GM19351 (cell line): ENCODE measurements at regions not wholly inside any gene's neighbourhood (a gene's known extent, or its start where the extent isn't known, plus 50 kb on each side); places are given as distances from the start of the nearest gene placed in this dataset.
A peak's percentile ranks its signal among the peaks of the same experiment; 100 is the strongest.
"Not testable (repeated sequence)": the region's sequence is repeated elsewhere in the genome, so short reads cannot be mapped to it uniquely, and the experiment has no call there.

Source experiments
- ATAC-seq: cut with Tn5 transposase; IDR thresholded peaks from one replicate; pipeline ENCODE4 v1.9.1; 2021; ENCODE audit warnings: mild to moderate bottlenecking, moderate library complexity; ENCODE audit not compliant: unreplicated experiment

- ATAC-seq, result not testable (repeated sequence)
Measured at GRCh38 chr1:166602801-166603200, 236.5 kb upstream of the POGK start.

- no peak for ATAC-seq
Measured at GRCh38 chr1:166603296-166603695, 236.0 kb upstream of the POGK start.

GRCh38 chr1:166605137-166605536 lies 234.1 kb upstream of the POGK start:
- ATAC-seq, result no peak

GRCh38 chr1:166612886-166613285 lies 226.4 kb upstream of the POGK start:
- ATAC-seq, result no peak

- ATAC-seq, result no peak
Measured at GRCh38 chr1:166616206-166616605, 223.1 kb upstream of the POGK start.

- ATAC-seq, result no peak
Measured at GRCh38 chr1:166626711-166627110, 212.6 kb upstream of the POGK start.

GRCh38 chr1:166627558-166627957 lies 211.7 kb upstream of the POGK start:
- ATAC-seq, result no peak

GRCh38 chr1:166628259-166628658 lies 211.0 kb upstream of the POGK start:
- no peak for ATAC-seq

GRCh38 chr1:166629946-166630345 lies 209.3 kb upstream of the POGK start:
- ATAC-seq, result no peak

- ATAC-seq, result no peak
Measured at GRCh38 chr1:166630369-166630768, 208.9 kb upstream of the POGK start.

GRCh38 chr1:166638137-166638536 lies 201.1 kb upstream of the POGK start:
- ATAC-seq, result no peak

GRCh38 chr1:166657228-166657627 lies 182.0 kb upstream of the POGK start:
- ATAC-seq, result not testable (repeated sequence)

GRCh38 chr1:166666790-166667189 lies 172.5 kb upstream of the POGK start:
- ATAC-seq, result not testable (repeated sequence)

- not testable (repeated sequence) for ATAC-seq
Measured at GRCh38 chr1:166667600-166667999, 171.7 kb upstream of the POGK start.

GRCh38 chr1:166671627-166672026 lies 167.6 kb upstream of the POGK start:
- no peak for ATAC-seq

GRCh38 chr1:166673722-166674121 lies 165.6 kb upstream of the POGK start:
- ATAC-seq, result no peak

- ATAC-seq, result no peak
Measured at GRCh38 chr1:166675213-166675612, 164.1 kb upstream of the POGK start.

GRCh38 chr1:166676981-166677380 lies 162.3 kb upstream of the POGK start:
- ATAC-seq, result peak; percentile 44

GRCh38 chr1:166679369-166679768 lies 159.9 kb upstream of the POGK start:
- no peak for ATAC-seq

- ATAC-seq, result no peak
Measured at GRCh38 chr1:166682588-166682987, 156.7 kb upstream of the POGK start.

GRCh38 chr1:166684669-166685068 lies 154.6 kb upstream of the POGK start:
- not testable (repeated sequence) for ATAC-seq

GRCh38 chr1:166685200-166685599 lies 154.1 kb upstream of the POGK start:
- ATAC-seq, result no peak

GRCh38 chr1:166685891-166686290 lies 153.4 kb upstream of the POGK start:
- ATAC-seq, result not testable (repeated sequence)

GRCh38 chr1:166690596-166690995 lies 148.7 kb upstream of the POGK start:
- ATAC-seq, result not testable (repeated sequence)
